Hematopoietic multipotent progenitor cell treated with erythropoietin and hydrocortisone succinate and interleukin-3 and kit ligand, for 15 days (in vitro differentiated cells): ENCODE measurements at regions not wholly inside any gene's neighbourhood (a gene's known extent, or its start where the extent isn't known, plus 50 kb on each side); places are given as distances from the start of the nearest gene placed in this dataset.
"Not testable (repeated sequence)": the region's sequence is repeated elsewhere in the genome, so short reads cannot be mapped to it uniquely, and the experiment has no call there.

Experiments
- DNase-seq: peaks from one replicate; pipeline ENCODE4 v3.0.0-alpha.2; 2015; ENCODE audit warnings: low spot score

DNA sequence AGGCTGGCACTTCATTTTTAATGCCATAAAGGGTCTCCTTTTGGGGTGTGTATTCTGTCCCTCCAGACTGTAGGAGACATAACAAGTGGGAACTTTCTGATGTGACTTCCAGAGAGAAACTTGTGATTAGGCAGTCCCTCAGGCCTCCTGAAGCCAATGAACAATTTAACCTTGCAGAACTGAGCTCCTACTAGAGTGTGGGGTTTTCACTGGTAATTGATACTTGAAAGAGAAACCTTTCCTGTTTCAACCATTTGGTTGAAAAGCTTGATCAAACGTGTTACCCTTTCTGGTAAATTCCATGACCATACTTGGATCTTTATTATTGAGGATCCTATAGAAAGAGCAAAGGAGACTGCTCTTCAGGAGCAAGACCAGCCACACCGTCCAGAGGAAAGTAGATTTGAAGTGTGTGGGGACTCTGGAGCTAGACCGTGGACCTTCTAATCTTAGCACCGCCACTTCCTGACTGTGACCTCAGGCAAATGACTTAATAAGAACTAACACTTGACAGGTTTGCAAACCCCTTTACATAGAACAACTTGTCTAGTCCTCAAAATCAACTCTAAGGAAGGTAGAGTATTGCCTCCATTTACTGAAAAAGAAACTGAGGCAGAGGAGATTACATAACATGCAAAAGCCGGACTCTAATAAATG, 69.9 kb upstream of the GDNF start:
- not testable (repeated sequence) for DNase-seq

DNA sequence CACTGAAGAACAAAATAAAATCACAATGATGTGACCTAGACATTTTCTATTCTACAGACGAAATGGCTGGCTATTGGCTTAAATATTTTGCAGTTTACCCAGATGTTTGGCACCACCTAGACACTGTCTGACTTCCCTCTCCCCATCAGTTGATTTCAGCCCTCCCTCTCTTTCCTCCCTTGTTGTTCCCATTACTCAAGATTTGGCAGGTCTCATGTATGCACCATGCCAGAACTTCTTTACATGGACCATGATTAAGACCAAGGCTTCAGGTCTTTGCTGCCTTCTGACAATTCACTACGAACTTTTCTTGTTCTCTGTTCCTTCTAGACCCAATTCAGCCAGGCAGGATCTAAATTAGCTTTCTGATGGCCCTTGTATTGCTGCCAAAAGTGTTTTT, 66.6 kb upstream of the GDNF start:
- DNase-seq, result no peak

GRCh38 chr5:37905230-37905629, 65.4 kb upstream of the GDNF start:
- no peak for DNase-seq

DNA sequence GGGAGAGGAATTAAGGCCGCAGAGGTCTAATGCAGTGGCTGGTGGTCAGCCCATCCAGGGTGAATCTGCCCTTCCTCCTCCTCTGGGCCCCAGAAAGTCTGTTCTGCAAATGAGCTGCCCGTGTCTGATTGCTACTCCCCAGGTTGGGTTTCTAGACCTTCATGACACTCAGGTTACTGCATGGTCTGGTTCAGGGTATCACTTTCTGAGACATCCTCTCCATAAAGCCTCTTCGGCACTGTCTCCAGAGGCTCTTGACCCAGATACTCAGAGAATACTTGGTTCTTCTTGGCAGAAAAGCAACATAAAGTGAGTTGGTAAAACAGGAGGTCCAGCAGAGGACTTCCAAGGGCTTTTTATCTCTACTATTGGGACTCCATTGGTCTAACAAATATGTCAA, 62.5 kb upstream of the GDNF start:
- DNase-seq, result no peak

- DNase-seq, result no peak
Measured at GRCh38 chr5:37900692-37901091, 60.9 kb upstream of the GDNF start.

GRCh38 chr5:37899037-37899436, 59.2 kb upstream of the GDNF start:
- no peak for DNase-seq

- DNase-seq, result no peak
Measured at GRCh38 chr5:37896159-37896558, 56.3 kb upstream of the GDNF start.

GRCh38 chr5:37893434-37894134, 53.7 kb upstream of the GDNF start:
- DNase-seq, result no peak

DNA sequence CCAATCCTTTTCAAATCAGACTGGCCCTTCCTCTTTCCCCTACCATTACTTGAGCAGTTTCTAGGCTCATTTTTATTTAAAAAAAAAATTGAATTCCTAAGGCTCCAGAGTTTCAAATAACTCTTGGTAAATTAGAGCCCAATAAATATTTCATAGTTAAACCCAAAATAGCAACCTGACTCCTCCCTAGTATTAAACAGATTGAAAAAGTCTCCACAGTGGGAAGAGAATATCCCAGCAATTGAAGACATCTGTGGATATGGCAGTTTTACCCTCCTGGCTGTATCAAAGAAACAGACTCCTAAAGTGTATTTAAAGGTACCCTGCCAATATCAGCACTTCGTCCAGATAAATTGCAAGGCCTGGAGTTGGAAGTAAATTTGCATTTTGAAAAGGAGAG, 52.7 kb upstream of the GDNF start:
- DNase-seq, result no peak

GRCh38 chr5:37891832-37892231, 52.0 kb upstream of the GDNF start:
- no peak for DNase-seq

- no peak for DNase-seq
Measured at GRCh38 chr5:37889612-37890317, 49.9 kb upstream of the GDNF start.
